BE2C (cell line): ENCODE measurements at regions not wholly inside any gene's neighbourhood (a gene's known extent, or its start where the extent isn't known, plus 50 kb on each side); places are given as distances from the start of the nearest gene placed in this dataset.

Experiments used
- DNase-seq: peaks from one replicate; pipeline ENCODE4 v3.0.0-alpha.2; 2020
- H3K27me3 ChIP-seq: fragments of 250-450 bp; sonication (Bioruptor Pico); 2 replicates; pipeline ENCODE4 v1.5.1; 2020; ENCODE audit warnings: mild to moderate bottlenecking
- H3K36me3 ChIP-seq: fragments of 250-450 bp; sonication (Bioruptor Pico); 2 replicates; pipeline ENCODE4 v1.5.1; 2020; ENCODE audit warnings: mild to moderate bottlenecking
- H3K4me1 ChIP-seq: fragments of 250-450 bp; sonication (Bioruptor Pico); 2 replicates; pipeline ENCODE4 v1.5.1; 2020
- H3K4me3 ChIP-seq: 2 replicates; pipeline ENCODE4 v1.5.1; 2011; ENCODE audit warnings: low read depth, low read length
- H3K9me3 ChIP-seq: fragments of 250-450 bp; sonication (Bioruptor Pico); 2 replicates; pipeline ENCODE4 v1.5.1; 2020
- CTCF ChIP-seq: IDR thresholded peaks from 2 replicates; pipeline ENCODE4 v1.5.1; 2012; ENCODE audit warnings: mild to moderate bottlenecking, low read depth, low read length

DNA sequence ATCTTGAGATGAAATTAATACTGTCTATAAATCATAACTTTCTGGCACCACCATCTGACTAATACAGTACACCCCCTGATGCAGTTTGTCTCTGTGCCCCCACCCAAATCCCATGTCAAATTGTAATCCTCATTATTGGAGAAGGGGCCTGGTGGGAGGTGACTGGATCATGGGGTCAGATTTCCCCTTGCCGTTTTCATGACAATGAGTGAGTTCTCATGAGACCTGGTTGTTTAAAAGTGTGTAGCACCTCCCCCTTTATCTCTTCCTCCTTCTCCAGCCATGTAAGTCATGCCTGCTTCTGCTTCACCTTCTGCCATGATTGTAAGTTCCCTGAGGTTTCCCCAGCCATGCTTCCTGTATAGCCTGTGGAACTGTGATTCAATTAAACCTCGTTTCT, 78.7 kb upstream of the CDH6 start:
- H3K9me3 ChIP-seq = no peaks in the 10 kb centered on the region
- H3K36me3 ChIP-seq = no peaks in the 10 kb centered on the region
- H3K4me1 ChIP-seq = no peaks in the 10 kb centered on the region
- H3K4me3 ChIP-seq = no peak overlapping the region
- no peak for TF ChIP-seq CTCF
- DNase-seq = no peak
- H3K27me3 ChIP-seq = no peaks in the 10 kb centered on the region

- Histone ChIP-seq H3K9me3 (no peaks in the 10 kb centered on the region), H3K27me3 (no peaks in the 10 kb centered on the region), H3K4me1 (no peaks in the 10 kb centered on the region), H3K4me3 (no peak overlapping the region), H3K36me3 (no peaks in the 10 kb centered on the region)
- no peak for TF ChIP-seq CTCF
- DNase-seq = no peak
Observed at GRCh38 chr5:31113666-31114350, 79.7 kb upstream of the CDH6 start.

- TF ChIP-seq CTCF = no peak
- DNase-seq = no peak
- Histone ChIP-seq H3K36me3 (no peaks in the 10 kb centered on the region), H3K9me3 (no peaks in the 10 kb centered on the region), H3K4me1 (no peaks in the 10 kb centered on the region), H3K27me3 (no peaks in the 10 kb centered on the region), H3K4me3 (no peak overlapping the region)
Observed at GRCh38 chr5:31113101-31113500, 80.4 kb upstream of the CDH6 start.

- TF ChIP-seq CTCF = no peak
- no peaks in the 10 kb centered on the region for H3K36me3 ChIP-seq
- no peaks in the 10 kb centered on the region for H3K27me3 ChIP-seq
- no peak overlapping the region for H3K4me3 ChIP-seq
- no peaks in the 10 kb centered on the region for H3K9me3 ChIP-seq
- no peaks in the 10 kb centered on the region for H3K4me1 ChIP-seq
- no peak for DNase-seq
Observed at GRCh38 chr5:31107091-31107518, 86.4 kb upstream of the CDH6 start.

- DNase-seq = no peak
- no peaks in the 10 kb centered on the region for H3K27me3 ChIP-seq
- no peaks in the 10 kb centered on the region for H3K4me1 ChIP-seq
- no peak overlapping the region for H3K4me3 ChIP-seq
- no peaks in the 10 kb centered on the region for H3K36me3 ChIP-seq
- H3K9me3 ChIP-seq = no peaks in the 10 kb centered on the region
- no peak for TF ChIP-seq CTCF
Observed at GRCh38 chr5:31106691-31107090, 86.8 kb upstream of the CDH6 start.

DNA sequence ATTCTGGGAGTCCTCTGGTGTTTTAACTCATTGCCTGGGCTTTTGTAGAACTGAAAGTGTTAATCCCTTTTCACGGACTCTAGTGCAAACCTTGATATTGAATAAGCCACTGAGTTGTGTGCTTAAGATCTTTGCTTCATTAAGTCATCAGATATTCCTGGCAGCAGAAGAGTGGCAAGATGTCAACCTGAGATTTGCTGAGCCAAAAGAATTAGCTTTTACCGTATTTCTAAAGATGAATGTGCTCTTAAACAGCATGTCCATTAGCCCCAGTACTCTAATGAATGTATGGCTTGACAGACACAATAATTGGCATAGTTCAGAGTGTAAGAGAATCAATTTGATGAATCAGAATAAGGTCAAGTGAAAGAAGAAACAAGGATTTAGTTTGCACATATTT, 87.2 kb upstream of the CDH6 start:
- Histone ChIP-seq H3K27me3 (no peaks in the 10 kb centered on the region), H3K36me3 (no peaks in the 10 kb centered on the region), H3K4me1 (no peaks in the 10 kb centered on the region), H3K4me3 (no peak overlapping the region), H3K9me3 (no peaks in the 10 kb centered on the region)
- no peak for TF ChIP-seq CTCF
- no peak for DNase-seq
